GM23248 (cell line): ENCODE measurements at regions not wholly inside any gene's neighbourhood (a gene's known extent, or its start where the extent isn't known, plus 50 kb on each side); places are given as distances from the start of the nearest gene placed in this dataset.

Experiments used
- EZH2 ChIP-seq: fragments of 200-600 bp; sonication (generic); IDR thresholded peaks from 2 replicates; pipeline ENCODE4 v1.6.1; 2018; ENCODE audit warnings: antibody characterized with exemption, mild to moderate bottlenecking; ENCODE audit not compliant: insufficient read depth, poor library complexity, severe bottlenecking
- EZH2phosphoT487 ChIP-seq: fragments of 200-600 bp; sonication (generic); IDR thresholded peaks from 2 replicates; pipeline ENCODE4 v1.6.1; 2018; ENCODE audit warnings: antibody characterized with exemption, moderate library complexity, mild to moderate bottlenecking, low read depth; ENCODE audit not compliant: insufficient read depth

GRCh38 chr20:11274141-11274594, 600.4 kb upstream of the JAG1 start:
- TF ChIP-seq EZH2, result no peak
- no peak for TF ChIP-seq EZH2phosphoT487
